ENCODE measurements at regions not wholly inside any gene's neighbourhood (a gene's known extent, or its start where the extent isn't known, plus 50 kb on each side); places are given as distances from the start of the nearest gene placed in this dataset.

DNA sequence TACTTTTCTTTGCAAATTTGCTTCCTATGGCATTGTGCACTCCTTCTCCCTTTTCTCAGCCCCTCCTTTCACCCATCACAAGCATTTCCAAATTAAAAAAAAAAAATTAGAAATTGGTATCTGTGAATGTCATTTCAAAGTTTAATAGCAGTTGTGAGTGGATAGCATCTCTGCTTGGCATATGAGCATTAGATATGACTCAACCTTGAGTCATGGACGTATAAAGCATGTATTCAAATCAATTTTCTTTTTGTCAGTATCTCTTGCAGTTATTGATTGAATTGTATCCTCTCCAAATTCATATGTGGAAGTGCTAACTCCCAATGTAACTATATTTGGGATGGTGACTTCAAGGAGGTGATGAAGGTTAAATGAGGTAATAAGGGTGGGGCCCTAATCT lies 60.1 kb upstream of the MAP3K7 start:
- TF ChIP-seq BHLHE40 (IDR thresholded peaks at IDR 0.05; ENCODE audit: low read depth, low read length) (no peak), POLR2AphosphoS2 (conservative IDR thresholded peaks at IDR 0.05; ENCODE audit: low read length) (no peak), POLR2A (IDR thresholded peaks at IDR 0.05; ENCODE audit: low read length) (no peak), CBX2 (IDR thresholded peaks at IDR 0.05; ENCODE audit: borderline replicate concordance, low read depth) (no peak), NFE2L2 (conservative IDR thresholded peaks at IDR 0.05; ENCODE audit: low read length) (no peak), ESRRA (IDR thresholded peaks at IDR 0.05; ENCODE audit: borderline replicate concordance, low read length) (no peak), CEBPB (IDR thresholded peaks at IDR 0.05) (no peak), CHD4 (IDR thresholded peaks at IDR 0.05; ENCODE audit: borderline replicate concordance) (no peak), MAFK (IDR thresholded peaks at IDR 0.05; ENCODE audit: partially characterized antibody) (no peak), NR3C1 (IDR thresholded peaks at IDR 0.05) (no peak)
- TF ChIP-seq, protein P1, sequence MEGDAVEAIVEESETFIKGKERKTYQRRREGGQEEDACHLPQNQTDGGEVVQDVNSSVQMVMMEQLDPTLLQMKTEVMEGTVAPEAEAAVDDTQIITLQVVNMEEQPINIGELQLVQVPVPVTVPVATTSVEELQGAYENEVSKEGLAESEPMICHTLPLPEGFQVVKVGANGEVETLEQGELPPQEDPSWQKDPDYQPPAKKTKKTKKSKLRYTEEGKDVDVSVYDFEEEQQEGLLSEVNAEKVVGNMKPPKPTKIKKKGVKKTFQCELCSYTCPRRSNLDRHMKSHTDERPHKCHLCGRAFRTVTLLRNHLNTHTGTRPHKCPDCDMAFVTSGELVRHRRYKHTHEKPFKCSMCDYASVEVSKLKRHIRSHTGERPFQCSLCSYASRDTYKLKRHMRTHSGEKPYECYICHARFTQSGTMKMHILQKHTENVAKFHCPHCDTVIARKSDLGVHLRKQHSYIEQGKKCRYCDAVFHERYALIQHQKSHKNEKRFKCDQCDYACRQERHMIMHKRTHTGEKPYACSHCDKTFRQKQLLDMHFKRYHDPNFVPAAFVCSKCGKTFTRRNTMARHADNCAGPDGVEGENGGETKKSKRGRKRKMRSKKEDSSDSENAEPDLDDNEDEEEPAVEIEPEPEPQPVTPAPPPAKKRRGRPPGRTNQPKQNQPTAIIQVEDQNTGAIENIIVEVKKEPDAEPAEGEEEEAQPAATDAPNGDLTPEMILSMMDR (IDR thresholded peaks at IDR 0.05), result no peak
